SH-SY5Y (cell line): ENCODE measurements at regions not wholly inside any gene's neighbourhood (a gene's known extent, or its start where the extent isn't known, plus 50 kb on each side); places are given as distances from the start of the nearest gene placed in this dataset.

ENCODE experiments used
- GATA2 ChIP-seq: IDR thresholded peaks from 2 replicates; pipeline ENCODE4 v1.6.1; 2011; ENCODE audit warnings: mild to moderate bottlenecking, low read depth, low read length
- GATA3 ChIP-seq: IDR thresholded peaks from 2 replicates; pipeline ENCODE4 v1.6.1; 2011; ENCODE audit warnings: low read depth, mild to moderate bottlenecking, low read length, moderate library complexity

GRCh38 chr6:164379795-164380194, 929.6 kb downstream of the C6orf118 start:
- no peak for TF ChIP-seq GATA2
- no peak for TF ChIP-seq GATA3
